Esophagus squamous epithelium (tissue), 4 donors: ENCODE measurements at regions not wholly inside any gene's neighbourhood (a gene's known extent, or its start where the extent isn't known, plus 50 kb on each side); places are given as distances from the start of the nearest gene placed in this dataset.

Experiments used
- POLR2A ChIP-seq, 4 donors: fragments of 450-650 bp; IDR thresholded peaks; one replicate each; pipeline ENCODE4 v1.6.1; 2017; ENCODE audit warnings: antibody characterized with exemption in 4 of 4, mild to moderate bottlenecking in 4 of 4, moderate library complexity in 3 of 4
- TF ChIP-seq, protein P1 (sequence below), 6 experiments: fragments of 450-650 bp in 4 of 6; fragments of 200-600 bp in 2 of 6; sonication (generic) in 2 of 6; IDR thresholded peaks; one replicate each; pipeline ENCODE4 v1.5.1; 2016 to 2019; ENCODE audit warnings: antibody characterized with exemption in 6 of 6, mild to moderate bottlenecking in 4 of 6, moderate library complexity in 4 of 6

DNA sequence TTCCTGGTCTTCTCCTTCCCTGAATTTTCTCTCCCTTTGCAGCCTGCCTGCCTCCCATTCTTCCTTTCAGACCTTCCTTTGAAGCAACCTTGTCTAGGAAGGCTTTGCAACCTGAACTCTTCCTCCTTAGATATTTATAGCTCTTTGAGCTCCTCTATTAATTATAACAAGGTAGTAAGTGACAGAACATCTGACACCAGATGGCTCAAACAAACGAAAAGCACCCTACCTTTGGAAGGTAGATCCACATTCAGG, 57.2 kb upstream of the SLC1A4 start:
- TF ChIP-seq, protein P1, sequence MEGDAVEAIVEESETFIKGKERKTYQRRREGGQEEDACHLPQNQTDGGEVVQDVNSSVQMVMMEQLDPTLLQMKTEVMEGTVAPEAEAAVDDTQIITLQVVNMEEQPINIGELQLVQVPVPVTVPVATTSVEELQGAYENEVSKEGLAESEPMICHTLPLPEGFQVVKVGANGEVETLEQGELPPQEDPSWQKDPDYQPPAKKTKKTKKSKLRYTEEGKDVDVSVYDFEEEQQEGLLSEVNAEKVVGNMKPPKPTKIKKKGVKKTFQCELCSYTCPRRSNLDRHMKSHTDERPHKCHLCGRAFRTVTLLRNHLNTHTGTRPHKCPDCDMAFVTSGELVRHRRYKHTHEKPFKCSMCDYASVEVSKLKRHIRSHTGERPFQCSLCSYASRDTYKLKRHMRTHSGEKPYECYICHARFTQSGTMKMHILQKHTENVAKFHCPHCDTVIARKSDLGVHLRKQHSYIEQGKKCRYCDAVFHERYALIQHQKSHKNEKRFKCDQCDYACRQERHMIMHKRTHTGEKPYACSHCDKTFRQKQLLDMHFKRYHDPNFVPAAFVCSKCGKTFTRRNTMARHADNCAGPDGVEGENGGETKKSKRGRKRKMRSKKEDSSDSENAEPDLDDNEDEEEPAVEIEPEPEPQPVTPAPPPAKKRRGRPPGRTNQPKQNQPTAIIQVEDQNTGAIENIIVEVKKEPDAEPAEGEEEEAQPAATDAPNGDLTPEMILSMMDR (IDR thresholded peaks at IDR 0.05), result no peak
- TF ChIP-seq POLR2A (IDR thresholded peaks at IDR 0.05), result no peak
